H1 (cell line): ENCODE measurements at regions not wholly inside any gene's neighbourhood (a gene's known extent, or its start where the extent isn't known, plus 50 kb on each side); places are given as distances from the start of the nearest gene placed in this dataset.
"Not testable (repeated sequence)": the region's sequence is repeated elsewhere in the genome, so short reads cannot be mapped to it uniquely, and the experiment has no call there.

ENCODE experiments used
- CTCF ChIA-PET: fragments of 300-600 bp; sonication (Branson Sonifier 250); formaldehyde crosslinking; loops from one replicate; lab custom pipeline; 2021; ENCODE audit not compliant: partially characterized antibody; lab: Charles Lee
- POLR2A ChIA-PET: fragments of 300-600 bp; sonication (Branson Sonifier 250); formaldehyde crosslinking; loops from one replicate; lab custom pipeline; 2021; ENCODE audit warnings: inconsistent platforms; ENCODE audit not compliant: partially characterized antibody; lab: Charles Lee
- DNase-seq, 2 experiments: peaks; one replicate each; pipeline versions ENCODE4 v3.0.0 to v3.0.0-alpha.2; 2010 to 2022; ENCODE audit warnings: low spot score in 2 of 2, low read depth in 1 of 2, mixed read lengths in 1 of 2
- FAIRE-seq: peaks from 2 replicates; lab custom pipeline; 2011; peaks lifted over from hg19 to GRCh38; lab: Jason Lieb, UNC
- H2AFZ ChIP-seq: 2 replicates; pipeline ENCODE4 v1.8.1; 2012; ENCODE audit warnings: low read length, inconsistent platforms
- H2AK5ac ChIP-seq: 2 replicates; pipeline ENCODE4 v1.6.1; 2013; ENCODE audit warnings: low read depth, low read length
- H2BK120ac ChIP-seq: replicated peaks from 2 replicates; pipeline ENCODE3; 2013; ENCODE audit warnings: low read depth, low read length, inconsistent platforms
- H2BK12ac ChIP-seq: 2 replicates; pipeline ENCODE4 v1.6.1; 2013; ENCODE audit warnings: low read depth, low read length
- H2BK15ac ChIP-seq: 2 replicates; pipeline ENCODE4 v1.6.1; 2013; ENCODE audit warnings: low read length
- H2BK20ac ChIP-seq: 2 replicates; pipeline ENCODE4 v1.6.1; 2013; ENCODE audit warnings: low read length
- H2BK5ac ChIP-seq: 2 replicates; pipeline ENCODE4 v1.6.1; 2013; ENCODE audit warnings: low read depth, low read length
- H3K14ac ChIP-seq: 2 replicates; pipeline ENCODE4 v1.6.1; 2013; ENCODE audit warnings: inconsistent platforms; ENCODE audit not compliant: insufficient read length
- H3K18ac ChIP-seq: 2 replicates; pipeline ENCODE4 v1.6.1; 2013; ENCODE audit warnings: low read length; ENCODE audit errors: extremely low read depth
- H3K23ac ChIP-seq: 2 replicates; pipeline ENCODE4 v1.6.1; 2013; ENCODE audit warnings: inconsistent platforms; ENCODE audit not compliant: insufficient read length
- H3K23me2 ChIP-seq: 2 replicates; pipeline ENCODE4 v1.6.1; 2013; ENCODE audit warnings: low read depth, low read length
- H3K27ac ChIP-seq: 2 replicates; pipeline ENCODE4 v1.6.1; 2011; ENCODE audit warnings: low read depth, low read length, inconsistent platforms
- H3K27me3 ChIP-seq, 4 experiments: replicated peaks in 1 of 4; 1 replicate in 1 of 4; 2 replicates in 3 of 4; pipeline versions ENCODE4 v1.6.1 to v1.8.1; 2011 to 2013; ENCODE audit warnings: low read length in 3 of 4, mild to moderate bottlenecking in 3 of 4, inconsistent platforms in 2 of 4, mixed read lengths in 2 of 4, moderate library complexity in 1 of 4; ENCODE audit not compliant: control insufficient read depth in 3 of 4, insufficient read depth in 3 of 4; ENCODE audit errors: extremely low read depth in 1 of 4
- H3K36me3 ChIP-seq, 4 experiments: 2 replicates each; pipeline versions ENCODE4 v1.6.1 to v1.8.1; 2011 to 2013; ENCODE audit warnings: mild to moderate bottlenecking in 4 of 4, low read length in 3 of 4, moderate library complexity in 2 of 4, control low read depth in 1 of 4, inconsistent platforms in 1 of 4; ENCODE audit not compliant: insufficient read depth in 4 of 4, control insufficient read depth in 2 of 4
- H3K4ac ChIP-seq: replicated peaks from 2 replicates; pipeline ENCODE3; 2013; ENCODE audit warnings: low read length, low read depth, mixed read lengths, inconsistent platforms; ENCODE audit not compliant: insufficient read length
- H3K4me1 ChIP-seq, 4 experiments: replicated peaks in 1 of 4; 1 replicate in 1 of 4; 2 replicates in 3 of 4; pipeline versions ENCODE4 v1.6.1 to v1.8.1; 2011 to 2013; ENCODE audit warnings: low read length in 3 of 4, inconsistent platforms in 2 of 4, mixed read lengths in 1 of 4; ENCODE audit not compliant: insufficient read depth in 4 of 4, control insufficient read depth in 3 of 4
- H3K4me2 ChIP-seq, 2 experiments: 2 replicates each; pipeline versions ENCODE4 v1.6.1 to v1.8.1; 2011 to 2013; ENCODE audit warnings: low read depth in 2 of 2, low read length in 2 of 2, control low read depth in 1 of 2, inconsistent platforms in 1 of 2, mild to moderate bottlenecking in 1 of 2; ENCODE audit not compliant: insufficient read depth in 1 of 2
- H3K4me3 ChIP-seq, 4 experiments: fragments of 200-600, 300-600 bp in 1 of 4; sonication (generic), shearing (Covaris generic), sonication (Bioruptor Twin) in 1 of 4; 2 replicates each; pipeline versions ENCODE4 v1.5.1 to v1.8.1; 2011 to 2016; ENCODE audit warnings: low read length in 4 of 4, low read depth in 3 of 4, control low read depth in 2 of 4, inconsistent platforms in 2 of 4, mild to moderate bottlenecking in 2 of 4, mixed read lengths in 1 of 4, moderate library complexity in 1 of 4; ENCODE audit not compliant: insufficient read depth in 2 of 4; ENCODE audit errors: extremely low read depth in 1 of 4
- H3K56ac ChIP-seq: replicated peaks from 2 replicates; pipeline ENCODE3; 2013; ENCODE audit warnings: low read depth, mild to moderate bottlenecking, mixed read lengths, low read length, inconsistent platforms; ENCODE audit not compliant: insufficient read length
- H3K79me1 ChIP-seq: 2 replicates; pipeline ENCODE4 v1.6.1; 2013; ENCODE audit warnings: low read depth, low read length, control low read depth
- H3K79me2 ChIP-seq, 2 experiments: 2 replicates each; pipeline versions ENCODE4 v1.6.1 to v1.8.1; 2012 to 2013; ENCODE audit warnings: low read length in 2 of 2, mild to moderate bottlenecking in 2 of 2, inconsistent platforms in 1 of 2; ENCODE audit not compliant: insufficient read depth in 2 of 2, control insufficient read depth in 1 of 2
- H3K9ac ChIP-seq, 4 experiments: replicated peaks in 1 of 4; 1 replicate in 1 of 4; 2 replicates in 3 of 4; pipeline versions ENCODE4 v1.6.1 to v1.8.1; 2011 to 2013; ENCODE audit warnings: low read depth in 3 of 4, low read length in 3 of 4, control low read depth in 2 of 4, mild to moderate bottlenecking in 2 of 4, moderate library complexity in 2 of 4, inconsistent platforms in 1 of 4; ENCODE audit errors: extremely low read depth in 1 of 4
- H3K9me3 ChIP-seq, 2 experiments: 2 replicates each; pipeline versions ENCODE4 v1.6.1 to v1.8.1; 2012 to 2013; ENCODE audit warnings: mild to moderate bottlenecking in 2 of 2, moderate library complexity in 2 of 2, control low read depth in 1 of 2, inconsistent platforms in 1 of 2, low read depth in 1 of 2, low read length in 1 of 2, mixed read lengths in 1 of 2; ENCODE audit not compliant: insufficient read depth in 2 of 2
- H4K20me1 ChIP-seq, 2 experiments: replicated peaks in 1 of 2; 2 replicates each; pipeline versions ENCODE3 to v1.8.1; 2011 to 2013; ENCODE audit warnings: inconsistent platforms in 2 of 2, low read length in 2 of 2, mild to moderate bottlenecking in 1 of 2; ENCODE audit not compliant: insufficient read depth in 2 of 2, control insufficient read depth in 1 of 2
- H4K5ac ChIP-seq: 2 replicates; pipeline ENCODE4 v1.6.1; 2013; ENCODE audit warnings: low read length, low read depth, mixed read lengths, inconsistent platforms; ENCODE audit not compliant: insufficient read length
- H4K8ac ChIP-seq: 2 replicates; pipeline ENCODE4 v1.8.0; 2013; ENCODE audit warnings: mild to moderate bottlenecking, moderate library complexity, low read length, inconsistent platforms; ENCODE audit not compliant: insufficient read depth; ENCODE audit errors: extremely low read depth
- H4K91ac ChIP-seq: replicated peaks from 2 replicates; pipeline ENCODE3; 2013; ENCODE audit warnings: low read length, mixed read lengths, inconsistent platforms; ENCODE audit not compliant: insufficient read length
- WGBS, 2 experiments: shearing (Covaris generic) in 1 of 2; methylation state at CpG; one replicate each; pipeline versions ENCODE4 v1.1.6 to v1.1.7; 2013 to 2015; ENCODE audit warnings: low lambda C conversion rate in 2 of 2, mixed read lengths in 2 of 2, inconsistent platforms in 1 of 2, low coverage in 1 of 2, missing lambda C conversion rate in 1 of 2; ENCODE audit not compliant: insufficient replicate concordance in 2 of 2, insufficient coverage in 1 of 2, insufficient read length in 1 of 2; ENCODE audit errors: extremely low coverage in 1 of 2, missing lambda C conversion rate in 1 of 2; 5-methylcytosine and 5-hydroxymethylcytosine counted together

DNA sequence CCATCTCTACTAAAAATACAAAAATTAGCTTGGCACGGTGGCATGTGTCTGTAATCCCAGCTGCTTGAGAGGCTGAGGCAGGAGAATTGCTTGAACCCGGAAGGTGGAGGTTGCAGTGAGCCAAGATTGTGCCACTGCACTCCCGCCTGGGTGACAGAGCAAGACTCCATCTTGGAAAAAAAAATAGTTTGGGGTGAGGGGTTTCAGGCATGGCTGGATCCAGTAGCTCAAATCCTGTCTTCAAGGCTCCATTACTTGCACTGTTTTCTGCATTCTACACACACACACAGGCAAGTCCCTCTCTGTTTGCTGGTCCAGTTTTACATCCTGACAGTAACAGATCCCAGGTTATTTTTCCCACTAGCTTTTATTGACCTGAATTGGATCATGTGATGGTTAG, 387.5 kb downstream of the PREX1 start:
- 80% methylated on average over 3 of the region's 3 CpGs; no CpG with 5 or more reads in 1 of the 2 experiments for WGBS, 2 experiments
- not testable (repeated sequence) for H3K23me2 ChIP-seq, H3K4me1 ChIP-seq, H3K4me3 ChIP-seq, H3K27me3 ChIP-seq, H3K23ac ChIP-seq, DNase-seq, H2BK12ac ChIP-seq, H2BK15ac ChIP-seq, H3K14ac ChIP-seq, H3K4ac ChIP-seq, H2AFZ ChIP-seq, H3K56ac ChIP-seq, FAIRE-seq, H2BK120ac ChIP-seq, H4K91ac ChIP-seq, H4K8ac ChIP-seq, H2BK20ac ChIP-seq, H3K18ac ChIP-seq, H2AK5ac ChIP-seq, H3K36me3 ChIP-seq, H2BK5ac ChIP-seq, H3K9ac ChIP-seq, H3K4me2 ChIP-seq, H3K79me1 ChIP-seq, H3K79me2 ChIP-seq, H4K20me1 ChIP-seq, H4K5ac ChIP-seq, H3K27ac ChIP-seq
- ChIA-PET CTCF (interaction anchor here (0.6 to 0.7 kb wide), 2 partner anchors 22 to 165 kb away, joined by 3 read pairs; no protein-coding TSS in a partner anchor), POLR2A (interaction anchor here (0.6 kb wide), 1 partner anchor 842 kb away, joined by 4 read pairs; no protein-coding TSS in a partner anchor)
- H3K9me3 ChIP-seq, result peaks cover 2 to 11% of the 10 kb centered on the region in 2 experiments; a peak in 1 of 4 replicates
